Ovary (tissue), 7 donors: ENCODE measurements at regions not wholly inside any gene's neighbourhood (a gene's known extent, or its start where the extent isn't known, plus 50 kb on each side); places are given as distances from the start of the nearest gene placed in this dataset.
"Not testable (repeated sequence)": the region's sequence is repeated elsewhere in the genome, so short reads cannot be mapped to it uniquely, and the experiment has no call there.

Source experiments
- DNase-seq, 5 donors: peaks; one replicate each; pipeline ENCODE4 v3.0.0-alpha.2; 2019 to 2020
- H3K27ac ChIP-seq, 2 donors: fragments of 200-600 bp; one replicate each; pipeline versions ENCODE4 v1.5.1 to v1.8.0; 2019 to 2022
- H3K27me3 ChIP-seq: fragments of 200-600 bp; one replicate; pipeline ENCODE4 v1.8.0; 2022
- H3K36me3 ChIP-seq: fragments of 200-600 bp; sonication (generic); one replicate; pipeline ENCODE4 v1.5.1; 2019
- H3K4me1 ChIP-seq: one replicate; pipeline ENCODE4 v1.8.1; 2013; ENCODE audit warnings: mild to moderate bottlenecking, moderate library complexity; ENCODE audit not compliant: insufficient read depth
- H3K4me3 ChIP-seq: fragments of 200-600 bp; sonication (generic); one replicate; pipeline ENCODE4 v1.5.1; 2017
- H3K9me3 ChIP-seq, 2 donors: fragments of 200-600 bp in 1 of 2; sonication (generic) in 1 of 2; one replicate each; pipeline versions ENCODE4 v1.5.1 to v1.8.1; 2013 to 2019; ENCODE audit warnings: mild to moderate bottlenecking in 1 of 2, moderate library complexity in 1 of 2
- CTCF ChIP-seq, 3 donors: fragments of 450-650 bp in 2 of 3; fragments of 200-600 bp in 1 of 3; IDR thresholded peaks; one replicate each; pipeline versions ENCODE4 v1.5.1 to v1.8.0; 2016 to 2022; ENCODE audit warnings: antibody characterized with exemption in 3 of 3, mild to moderate bottlenecking in 1 of 3
- EP300 ChIP-seq: sonication (generic); formaldehyde crosslinking; IDR thresholded peaks from one replicate; pipeline ENCODE4 v1.6.1; 2017; ENCODE audit warnings: antibody characterized with exemption
- POLR2A ChIP-seq: fragments of 450-650 bp; IDR thresholded peaks from one replicate; pipeline ENCODE4 v1.6.1; 2017; ENCODE audit warnings: antibody characterized with exemption, mild to moderate bottlenecking, moderate library complexity
- WGBS, 3 donors: extraction: QIAGEN DNeasy Blood & Tissue Kit in 1 of 3; methylation state at CpG; one replicate each; pipeline versions ENCODE4 v1.1.5 to v1.1.7; 2013 to 2017; 5-methylcytosine and 5-hydroxymethylcytosine counted together
- intact Hi-C, 4 donors: fragments of 100-400 bp; cut with DNase I; formaldehyde crosslinking; loops; one replicate each; pipeline versions ENCODE4 v1.11.0 to v1.15.1; 2022 to 2023
- donor health status: DM: no; HTN: no; CAD: no; lungs with moderate emphysema.
- donor health status: DM: no; HTN: no; CAD: no.
- donor health status: Bipolar disorder and iron deficiency.
- donor health status: DM: no; HTN: no; CAD: no.
- donor health status: DM: yes; HTN: yes; CAD: no.

GRCh38 chr14:40674502-40674901 lies 932.2 kb upstream of the LRFN5 start:
- no peaks in the 10 kb centered on the region for H3K4me1 ChIP-seq
- 48 to 68% (median 54%) methylated on average over 1 of the region's 1 CpG for WGBS, 3 donors
- no peak overlapping the region for H3K4me3 ChIP-seq
- DNase-seq = no peak
- no peak overlapping the region for H3K27ac ChIP-seq
- no peaks in the 10 kb centered on the region for H3K9me3 ChIP-seq
- no peaks in the 10 kb centered on the region for H3K36me3 ChIP-seq
- H3K27me3 ChIP-seq = no peaks in the 10 kb centered on the region
- intact Hi-C loops = no loop called here
- TF ChIP-seq POLR2A (no peak), EP300 (no peak), CTCF (IDR thresholded peaks at IDR 0.05) (no peak)

GRCh38 chr14:40656311-40656710 lies 950.4 kb upstream of the LRFN5 start:
- Histone ChIP-seq H3K36me3 (no peaks in the 10 kb centered on the region), H3K9me3 (no peaks in the 10 kb centered on the region), H3K4me3 (no peak overlapping the region), H3K27me3 (no peaks in the 10 kb centered on the region), H3K4me1 (no peaks in the 10 kb centered on the region), H3K27ac (no peak overlapping the region)
- DNase-seq = no peak
- intact Hi-C loops = no loop called here
- TF ChIP-seq CTCF (IDR thresholded peaks at IDR 0.05) = no peak
- TF ChIP-seq POLR2A = no peak

- no peaks in the 10 kb centered on the region for H3K27me3 ChIP-seq
- no peak for DNase-seq
- H3K4me3 ChIP-seq = no peak overlapping the region
- no peaks in the 10 kb centered on the region for H3K4me1 ChIP-seq
- TF ChIP-seq CTCF (IDR thresholded peaks at IDR 0.05) (no peak), POLR2A (no peak), EP300 (no peak)
- no peaks in the 10 kb centered on the region for H3K9me3 ChIP-seq
- intact Hi-C loops = no loop called here
- H3K36me3 ChIP-seq = no peaks in the 10 kb centered on the region
- no peak overlapping the region for H3K27ac ChIP-seq
Measured at GRCh38 chr14:40652089-40652691, 954.5 kb upstream of the LRFN5 start.

- Histone ChIP-seq H3K4me1 (no peaks in the 10 kb centered on the region), H3K27ac (no peak overlapping the region), H3K36me3 (no peaks in the 10 kb centered on the region), H3K27me3 (no peaks in the 10 kb centered on the region), H3K4me3 (no peak overlapping the region), H3K9me3 (no peaks in the 10 kb centered on the region)
- 20 to 49% (median 33%) methylated on average over 1 of the region's 1 CpG for WGBS, 3 donors
- intact Hi-C loops = no loop called here
- no peak for TF ChIP-seq EP300
- no peak for TF ChIP-seq CTCF (IDR thresholded peaks at IDR 0.05)
- no peak for TF ChIP-seq POLR2A
- no peak for DNase-seq
Measured at GRCh38 chr14:40630471-40630870, 976.2 kb upstream of the LRFN5 start.

GRCh38 chr14:40629551-40630137 lies 977.0 kb upstream of the LRFN5 start:
- H3K9me3 ChIP-seq, H3K27ac ChIP-seq, H3K27me3 ChIP-seq, H3K36me3 ChIP-seq, H3K4me1 ChIP-seq, intact Hi-C loops, H3K4me3 ChIP-seq, DNase-seq: not testable (repeated sequence)
- WGBS, 3 donors = 93 to 95% (median 95%) methylated on average over 18 to 43 of the region's 44 CpGs
